HG03103 (cell line): ENCODE measurements at regions not wholly inside any gene's neighbourhood (a gene's known extent, or its start where the extent isn't known, plus 50 kb on each side); places are given as distances from the start of the nearest gene placed in this dataset.
"Not testable (repeated sequence)": the region's sequence is repeated elsewhere in the genome, so short reads cannot be mapped to it uniquely, and the experiment has no call there.

ENCODE experiments used
- ATAC-seq: cut with Tn5 transposase; IDR thresholded peaks from one replicate; pipeline ENCODE4 v1.9.1; 2021; ENCODE audit warnings: low read depth; ENCODE audit not compliant: unreplicated experiment

DNA sequence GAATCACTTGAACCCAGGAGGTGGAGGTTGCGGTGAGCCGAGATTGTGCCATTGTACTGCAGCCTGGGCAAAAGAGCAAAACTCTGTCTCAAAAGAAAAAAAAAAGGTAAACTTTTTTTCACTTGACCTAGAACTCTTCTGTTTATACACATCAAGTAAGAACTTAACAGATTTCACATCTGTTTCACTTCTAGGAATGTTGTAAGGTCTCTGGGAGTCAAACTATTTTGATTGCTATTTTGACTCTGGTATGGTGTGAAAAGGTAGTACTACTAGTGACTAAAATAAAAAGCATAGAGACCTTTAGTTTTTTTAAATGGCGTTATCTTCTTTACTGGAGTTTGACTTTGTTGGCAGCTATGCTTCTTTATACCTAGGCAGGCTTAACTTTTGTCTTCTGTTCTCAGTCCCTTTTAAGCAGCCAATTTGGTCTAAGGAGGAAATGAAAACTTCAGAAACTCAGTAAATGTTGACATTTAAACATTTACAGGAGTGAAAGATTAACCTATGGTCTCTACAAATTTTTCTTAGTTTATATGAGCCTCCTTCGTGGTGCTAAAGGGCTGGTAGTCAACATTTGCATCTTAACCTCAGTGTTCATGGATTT is 84.7 kb downstream of the METTL2B start:
- not testable (repeated sequence) for ATAC-seq

DNA sequence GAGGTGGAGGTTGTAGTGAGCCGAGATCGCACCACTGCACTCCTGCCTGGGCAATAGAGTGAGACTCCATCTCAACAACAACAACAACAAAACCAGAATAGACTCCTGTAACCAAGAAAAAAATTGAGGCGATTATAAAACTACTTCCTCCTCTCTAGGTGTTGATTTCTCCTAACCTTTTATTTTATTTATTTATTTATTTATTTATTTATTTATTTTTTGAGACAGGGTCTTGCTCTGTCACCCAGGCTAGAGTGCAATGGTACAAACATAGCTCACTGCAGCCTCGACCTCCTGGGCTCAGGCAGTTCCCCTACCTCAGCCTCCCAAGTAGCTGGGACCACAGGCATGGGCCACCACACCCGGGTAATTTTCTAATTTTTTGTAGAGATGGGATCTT is 86.2 kb downstream of the METTL2B start:
- ATAC-seq: not testable (repeated sequence)

DNA sequence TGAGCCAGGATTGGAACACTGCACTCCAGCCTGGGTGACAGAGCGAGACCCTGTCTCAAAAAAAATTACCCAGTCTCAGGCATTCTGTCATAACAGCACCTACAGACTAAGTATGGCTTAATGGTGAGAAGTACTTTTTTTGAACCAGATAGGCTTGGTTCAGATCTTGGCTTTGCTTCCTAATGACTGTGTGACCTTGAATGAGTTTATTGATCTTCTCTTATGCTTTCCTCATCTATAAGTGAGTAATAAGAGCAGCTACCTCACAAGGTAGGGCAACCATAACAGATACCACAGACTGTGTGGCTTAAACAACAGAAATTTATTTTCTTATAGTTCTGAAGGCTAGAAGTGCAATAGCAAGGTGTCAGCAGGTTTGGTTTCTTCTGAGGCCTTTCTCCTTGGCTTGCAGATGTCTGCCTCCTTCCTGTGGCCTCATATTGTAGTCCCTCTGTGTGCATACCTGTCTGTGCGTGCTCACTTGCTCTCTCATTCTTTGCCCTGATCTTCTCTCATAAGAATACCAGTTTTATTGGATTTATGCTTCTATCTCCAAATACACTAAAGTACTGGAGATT is 87.7 kb downstream of the METTL2B start:
- ATAC-seq: not testable (repeated sequence)

DNA sequence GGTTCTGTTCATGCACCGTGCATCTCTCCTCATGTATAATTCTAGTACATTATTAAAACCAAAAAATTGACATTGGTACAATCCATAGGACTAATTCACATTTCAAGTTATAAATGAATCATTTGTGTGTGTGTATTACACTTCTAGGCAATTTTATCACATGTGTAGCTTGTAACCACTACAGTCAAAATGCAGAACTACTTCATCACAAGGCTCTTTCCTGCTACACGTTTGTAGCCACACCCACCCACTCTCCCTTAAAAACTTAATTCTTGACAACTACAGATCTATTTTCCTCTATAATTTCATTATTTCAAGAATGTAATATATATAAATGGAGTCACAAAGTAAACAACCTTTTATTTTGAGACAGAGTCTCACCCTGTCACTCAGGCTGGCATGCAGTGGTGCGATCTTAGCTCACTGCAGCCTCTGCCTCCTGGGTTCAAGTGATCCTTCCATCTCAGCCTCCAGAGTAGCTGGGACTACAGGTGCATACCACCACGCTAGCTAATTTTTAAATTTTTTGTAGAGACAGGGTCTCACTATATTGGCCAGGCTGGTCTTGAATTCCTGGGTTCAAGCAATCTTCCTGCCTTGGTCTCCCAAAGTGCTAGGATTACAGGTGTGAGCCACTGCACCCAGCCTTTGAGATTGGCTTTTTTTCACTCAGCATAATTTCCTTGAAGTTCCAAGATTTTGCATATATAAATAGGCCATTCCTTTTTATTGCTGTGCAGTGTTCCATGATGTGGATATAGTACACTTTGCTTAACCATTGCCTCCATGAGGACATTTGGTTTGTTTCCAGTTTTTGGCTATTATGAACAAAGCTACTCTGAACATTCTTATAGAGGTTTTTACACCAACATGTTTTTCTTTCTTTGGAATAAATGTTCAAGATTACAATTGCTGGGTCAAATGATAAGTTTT is 88.7 kb downstream of the METTL2B start:
- ATAC-seq: not testable (repeated sequence)

DNA sequence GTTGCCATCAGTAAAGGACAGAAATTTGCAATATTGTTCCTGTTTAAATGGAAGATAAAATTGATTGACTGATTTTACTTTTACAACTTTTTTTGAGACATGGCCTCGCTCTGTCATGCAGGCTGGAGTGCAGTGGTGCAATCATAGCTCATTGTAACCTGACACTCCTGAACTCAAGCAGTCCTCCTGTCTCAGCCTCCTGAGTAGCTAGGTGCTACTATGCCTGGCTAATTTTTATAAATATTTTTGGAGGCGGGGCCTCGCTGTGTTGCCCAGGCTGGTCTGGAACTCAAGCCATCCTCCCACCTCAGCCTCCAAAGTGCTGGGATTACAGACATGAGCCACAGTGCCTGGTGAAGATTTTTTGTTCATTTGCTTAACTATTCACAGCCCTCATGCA is 96.8 kb upstream of the GARIN1A start:
- not testable (repeated sequence) for ATAC-seq

DNA sequence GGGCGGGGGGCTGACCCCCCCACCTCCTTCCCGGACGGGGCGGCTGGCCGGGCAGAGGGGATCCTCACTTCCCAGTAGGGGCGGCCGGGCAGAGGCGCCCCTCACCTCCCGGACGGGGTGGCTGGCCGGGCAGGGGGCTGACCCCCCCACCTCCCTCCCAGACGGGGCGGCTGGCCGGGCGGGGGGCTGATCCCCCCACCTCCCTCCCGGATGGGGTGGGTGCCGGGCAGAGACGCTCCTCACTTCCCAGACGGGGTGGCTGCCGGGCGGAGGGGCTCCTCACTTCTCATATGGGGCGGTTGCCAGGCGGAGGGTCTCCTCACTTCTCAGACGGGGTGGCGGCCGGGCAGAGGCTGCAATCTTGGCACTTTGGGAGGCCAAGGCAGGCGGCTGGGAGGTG is 95.1 kb upstream of the GARIN1A start:
- ATAC-seq: not testable (repeated sequence)

DNA sequence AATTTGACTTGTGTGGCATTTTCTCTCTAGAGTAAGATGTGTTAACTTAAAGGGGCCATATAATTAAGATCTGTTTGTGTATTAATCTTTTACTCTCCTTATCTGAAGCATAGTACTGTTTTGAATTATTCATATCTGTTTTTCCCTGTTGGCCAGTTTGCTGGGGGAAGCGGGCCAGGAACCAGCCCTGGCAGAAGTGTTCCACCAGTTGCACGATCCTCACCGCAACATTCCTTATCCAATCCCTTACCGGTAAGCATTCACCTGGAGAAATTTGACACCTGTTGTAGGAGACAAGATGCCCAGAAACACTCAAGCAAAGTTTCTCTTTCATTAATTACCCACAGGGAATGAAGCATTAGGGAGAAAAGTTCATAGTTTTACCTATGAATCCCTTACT is 92.2 kb upstream of the GARIN1A start:
- not testable (repeated sequence) for ATAC-seq

DNA sequence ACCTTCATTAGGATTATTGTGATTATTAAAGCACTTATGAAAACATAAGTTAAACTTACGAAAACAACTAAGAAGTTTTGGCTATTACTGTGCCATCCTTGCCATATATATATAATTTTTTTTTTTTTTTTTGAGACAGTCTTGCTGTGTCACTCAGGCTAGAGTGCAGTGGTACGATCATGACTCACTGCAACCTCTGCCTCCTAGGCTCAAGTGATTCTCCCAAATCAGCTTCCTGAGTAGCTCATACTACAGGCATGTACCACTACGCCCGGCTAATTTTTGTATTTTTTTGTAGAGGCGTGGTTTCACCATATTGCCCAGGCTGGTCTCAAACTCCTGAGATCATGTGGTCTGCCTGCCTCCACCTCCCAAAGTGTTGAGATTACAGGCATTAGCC is 91.0 kb upstream of the GARIN1A start:
- ATAC-seq: not testable (repeated sequence)

DNA sequence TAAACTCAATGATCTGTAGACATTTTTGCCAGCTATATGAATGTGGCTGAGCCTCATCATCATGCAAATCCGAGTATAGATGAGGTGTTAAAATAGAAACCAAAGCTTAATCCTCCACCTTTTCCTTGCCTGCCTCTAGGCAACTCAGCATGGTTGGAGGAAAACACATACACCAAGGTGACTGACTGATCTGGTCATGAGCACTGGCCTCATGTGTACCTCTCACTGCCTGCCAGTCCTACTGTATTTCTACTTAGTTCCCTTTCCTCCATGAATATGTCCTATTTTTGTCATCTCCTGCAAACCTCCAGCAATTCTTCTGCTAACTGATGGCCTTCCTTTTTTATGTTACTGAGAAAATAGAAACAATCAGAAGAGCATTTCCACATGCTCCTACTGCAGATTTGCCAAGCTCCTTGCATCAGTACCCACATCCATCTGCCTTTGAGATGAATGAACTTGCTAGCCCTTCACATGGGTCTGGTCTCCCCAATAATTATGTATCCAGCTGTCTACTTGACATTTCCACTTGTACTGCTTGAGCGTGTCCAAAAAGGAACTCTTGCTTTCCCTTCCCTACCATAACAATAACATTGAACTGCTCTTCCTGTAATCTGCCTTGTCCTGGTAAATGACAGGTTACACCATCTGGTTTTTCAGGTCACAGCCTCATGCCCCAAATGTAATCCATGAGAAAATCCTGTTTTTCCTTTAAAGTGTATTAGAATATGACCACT is 90.1 kb upstream of the GARIN1A start:
- not testable (repeated sequence) for ATAC-seq

DNA sequence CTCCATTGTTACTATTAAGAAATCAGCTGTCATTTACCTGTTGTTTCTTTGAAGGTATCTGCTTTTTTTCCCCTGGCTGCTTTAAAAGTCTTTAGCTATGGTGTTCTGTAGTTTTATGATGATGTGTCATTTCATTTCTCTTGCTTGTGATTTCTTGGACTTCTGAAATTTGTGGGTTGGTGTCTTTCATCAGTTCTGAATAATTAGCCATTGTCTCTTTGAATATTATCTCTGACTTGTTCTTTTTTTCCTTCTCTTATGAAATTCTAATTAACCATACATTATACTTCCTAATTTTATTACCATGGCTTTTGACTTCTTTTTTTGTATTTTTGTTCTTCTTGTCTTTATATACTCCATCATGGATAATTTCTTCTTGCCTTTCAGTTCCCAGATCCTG is 85.4 kb upstream of the GARIN1A start:
- not testable (repeated sequence) for ATAC-seq

DNA sequence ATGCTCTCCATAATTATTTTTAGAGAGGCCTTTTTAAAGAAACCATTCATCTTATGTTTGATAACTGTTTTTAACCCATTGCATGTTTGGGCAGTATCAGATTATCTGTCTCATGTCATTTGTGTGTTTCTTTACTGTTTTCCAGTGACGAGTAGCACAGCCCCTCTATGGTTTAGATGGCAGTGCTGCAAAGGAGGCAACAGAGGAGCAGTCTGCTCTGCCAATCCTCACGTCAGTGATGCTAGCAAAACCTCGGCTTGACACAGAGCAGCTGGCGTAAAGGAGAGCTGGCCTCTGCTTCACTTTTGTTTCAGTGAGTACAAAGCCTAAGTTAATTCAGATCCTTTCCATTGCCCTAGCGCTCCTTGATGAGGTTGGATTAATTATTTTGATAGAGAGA is 80.4 kb upstream of the GARIN1A start:
- no peak for ATAC-seq

DNA sequence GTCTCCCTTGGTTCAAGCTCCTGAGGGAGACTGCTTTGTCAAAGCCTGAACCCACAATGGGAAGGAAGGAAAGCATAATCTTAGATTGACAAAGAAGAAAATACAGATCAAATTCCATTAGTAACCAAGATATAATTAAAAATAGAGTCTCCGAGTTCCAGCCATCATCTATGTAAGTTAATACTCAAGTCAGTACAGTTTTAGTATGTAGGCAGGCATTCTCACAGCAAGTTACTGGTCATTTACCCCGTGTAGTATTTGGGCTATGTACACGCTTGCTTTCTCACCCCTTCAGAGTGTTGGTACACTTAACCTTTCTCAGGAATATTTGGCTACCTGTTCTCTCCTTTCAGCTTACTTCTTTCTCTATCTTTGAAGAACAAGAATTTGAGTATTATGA is 79.9 kb upstream of the GARIN1A start:
- not testable (repeated sequence) for ATAC-seq

DNA sequence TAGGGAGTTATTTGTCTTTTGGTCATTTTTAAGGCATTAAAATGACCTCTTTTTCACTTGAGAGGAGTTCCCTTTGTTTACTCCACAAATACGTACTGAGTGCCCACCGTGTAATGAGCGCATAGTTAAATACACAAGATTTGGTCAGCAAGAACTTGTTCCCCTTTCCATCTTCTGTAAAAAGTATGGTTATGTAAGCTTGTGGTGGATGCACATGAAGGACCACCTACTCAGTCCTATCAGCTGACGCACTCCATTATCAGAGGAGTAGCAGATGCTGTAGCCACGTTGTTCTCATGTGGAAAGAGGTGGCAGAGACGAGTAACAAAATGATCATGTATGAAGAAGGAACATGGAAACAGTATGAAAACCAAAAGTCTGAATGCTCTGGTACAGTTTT is 78.0 kb upstream of the GARIN1A start:
- not testable (repeated sequence) for ATAC-seq

DNA sequence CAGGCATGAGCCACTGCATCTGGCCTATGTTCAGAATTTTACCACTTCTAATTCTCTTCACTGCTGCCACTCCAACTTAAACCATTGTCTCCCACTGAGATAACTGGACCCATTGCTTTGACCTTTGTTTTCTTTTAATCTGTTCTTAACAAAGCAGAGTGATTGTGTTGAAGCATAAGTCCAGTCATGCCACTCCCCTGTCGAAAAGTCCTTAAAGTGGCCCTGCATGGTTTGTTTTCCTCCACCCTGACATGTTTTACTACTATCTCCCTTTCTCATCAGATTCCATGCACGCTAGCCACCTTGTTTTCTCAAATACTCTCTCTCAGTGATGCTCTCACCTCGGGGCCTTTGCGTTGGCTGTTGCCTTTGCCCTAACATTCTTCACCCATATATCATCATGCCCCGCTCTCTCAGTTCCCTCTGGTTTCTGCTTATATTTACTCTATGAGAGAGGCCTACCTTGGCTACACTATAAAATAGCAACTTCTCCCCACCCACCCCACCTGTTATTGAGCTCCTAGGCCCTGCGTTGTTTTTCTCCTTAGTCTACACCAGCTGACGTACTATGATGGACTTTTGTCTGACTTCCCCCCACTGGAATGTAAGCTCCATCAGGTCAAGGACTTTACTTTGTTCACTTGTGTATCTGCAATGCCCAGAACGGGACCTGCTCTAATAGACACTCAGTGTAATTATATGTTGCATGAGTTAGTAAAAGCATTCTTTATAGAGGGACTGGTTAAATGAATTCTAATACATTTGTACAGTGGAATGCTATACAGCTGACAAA is 75.6 kb upstream of the GARIN1A start:
- ATAC-seq: not testable (repeated sequence)

DNA sequence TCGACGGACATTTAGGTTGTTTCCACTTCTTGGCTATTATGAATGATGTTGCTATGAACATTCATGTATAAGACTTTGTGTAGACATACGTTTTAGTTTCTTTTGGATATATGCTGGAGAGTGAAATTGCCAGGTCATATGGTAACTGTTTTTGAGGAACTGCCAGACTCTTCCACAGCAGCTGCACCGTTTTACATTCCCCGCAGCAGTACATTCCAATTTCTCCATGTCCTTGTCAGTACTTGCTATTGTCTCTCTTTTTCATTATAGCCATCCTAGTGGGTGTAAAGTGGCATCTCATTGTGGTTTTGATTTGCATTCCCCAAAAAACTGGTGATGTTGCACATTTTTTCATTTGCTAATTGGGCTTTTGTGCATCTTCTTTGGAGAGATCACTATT is 73.1 kb upstream of the GARIN1A start:
- ATAC-seq: not testable (repeated sequence)

DNA sequence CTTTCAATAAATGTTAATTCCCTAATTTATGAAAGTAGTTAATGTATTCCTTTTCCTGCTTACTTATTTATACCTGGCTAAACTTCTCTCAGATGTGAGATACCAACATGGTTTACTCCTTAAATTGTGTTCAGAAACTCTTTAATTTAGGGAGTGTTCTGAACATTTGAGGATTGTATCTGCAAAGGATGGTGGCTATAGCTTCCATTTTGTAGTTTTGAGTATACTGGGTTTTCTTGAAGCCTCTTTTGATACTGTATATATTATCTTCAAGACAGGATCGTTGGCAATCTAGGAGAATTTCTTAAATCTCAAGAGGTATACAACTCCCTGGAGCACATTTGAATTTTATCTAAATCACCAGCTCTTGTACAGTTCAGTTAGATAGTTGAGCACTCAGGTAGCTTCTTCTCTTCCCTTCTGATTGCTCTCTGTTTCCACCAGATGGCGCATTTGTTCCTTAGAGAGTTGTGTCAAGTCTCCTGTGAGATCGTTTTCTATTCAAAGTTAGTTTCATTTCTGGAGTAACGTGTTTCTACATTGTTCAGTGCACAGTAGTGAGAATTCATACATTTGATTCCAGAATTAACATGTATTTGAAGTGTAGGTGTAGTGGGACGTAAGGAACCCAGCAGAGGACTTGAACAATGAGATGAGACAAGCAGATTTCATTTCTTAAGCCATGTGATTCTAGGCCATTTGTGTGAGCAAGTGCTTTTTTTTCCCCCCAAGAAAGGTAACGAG is 63.2 kb upstream of the GARIN1A start:
- peak; percentile 70 for ATAC-seq

DNA sequence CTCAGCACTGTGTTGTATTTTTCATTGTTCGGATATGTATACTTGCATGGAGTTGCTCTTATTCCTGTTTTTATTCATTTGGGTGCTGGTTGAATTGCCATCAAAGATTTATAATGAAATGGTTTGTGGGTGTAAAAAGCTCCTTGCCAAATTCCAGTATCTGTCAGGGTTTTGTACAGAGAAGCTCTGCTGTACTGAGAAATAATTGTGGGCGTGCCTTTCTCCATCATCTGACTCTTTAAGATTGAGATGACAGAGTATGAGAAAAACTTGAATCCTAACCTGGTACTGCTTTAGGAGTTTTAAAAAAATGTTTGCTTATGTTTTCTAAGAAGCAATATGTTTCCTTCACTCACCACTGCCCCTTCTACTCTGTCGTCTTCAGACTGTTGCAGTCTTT is 58.7 kb upstream of the GARIN1A start:
- ATAC-seq: not testable (repeated sequence)

DNA sequence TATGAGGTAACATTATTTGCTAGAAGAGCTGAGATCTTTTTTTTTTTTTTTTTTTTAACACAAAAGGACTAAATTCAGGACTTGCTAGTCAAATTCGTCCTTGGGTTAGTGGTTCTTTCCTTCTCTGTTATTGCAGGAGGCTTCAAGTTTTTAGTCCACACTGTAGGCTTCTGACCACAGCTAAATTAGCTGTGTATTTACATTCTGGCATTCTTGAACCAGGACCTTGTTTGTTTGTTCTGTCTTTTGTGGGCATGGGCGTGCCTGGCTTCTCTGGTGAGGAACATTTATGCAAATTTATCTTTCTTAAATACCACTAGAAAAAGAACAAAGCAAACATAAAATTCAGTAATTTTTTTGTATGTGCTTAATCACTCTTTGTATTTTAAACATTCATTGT is 57.3 kb upstream of the GARIN1A start:
- ATAC-seq: not testable (repeated sequence)

DNA sequence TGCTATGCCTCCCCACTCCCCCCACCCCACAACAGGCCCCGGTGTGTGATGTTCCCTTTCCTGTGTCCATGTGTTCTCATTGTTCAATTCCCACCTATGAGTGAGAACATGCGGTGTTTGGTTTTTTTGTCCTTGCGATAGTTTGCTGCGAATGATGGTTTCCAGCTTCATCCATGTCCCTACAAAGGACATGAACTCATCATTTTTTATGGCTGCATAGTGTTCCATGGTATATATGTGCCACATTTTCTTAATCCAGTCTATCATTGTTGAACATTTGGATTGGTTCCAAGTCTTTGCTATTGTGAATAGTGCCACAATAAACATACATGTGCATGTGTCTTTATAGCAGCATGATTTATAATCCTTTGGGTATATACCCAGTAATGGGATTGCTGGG is 55.3 kb upstream of the GARIN1A start:
- not testable (repeated sequence) for ATAC-seq
